Effector CD8-positive, alpha-beta T cell (primary cell): ENCODE measurements at regions not wholly inside any gene's neighbourhood (a gene's known extent, or its start where the extent isn't known, plus 50 kb on each side); places are given as distances from the start of the nearest gene placed in this dataset.

Experiments
- DNase-seq: peaks from one replicate; lab custom pipeline; 2025; lab: John Stamatoyannopoulos, UW

DNA sequence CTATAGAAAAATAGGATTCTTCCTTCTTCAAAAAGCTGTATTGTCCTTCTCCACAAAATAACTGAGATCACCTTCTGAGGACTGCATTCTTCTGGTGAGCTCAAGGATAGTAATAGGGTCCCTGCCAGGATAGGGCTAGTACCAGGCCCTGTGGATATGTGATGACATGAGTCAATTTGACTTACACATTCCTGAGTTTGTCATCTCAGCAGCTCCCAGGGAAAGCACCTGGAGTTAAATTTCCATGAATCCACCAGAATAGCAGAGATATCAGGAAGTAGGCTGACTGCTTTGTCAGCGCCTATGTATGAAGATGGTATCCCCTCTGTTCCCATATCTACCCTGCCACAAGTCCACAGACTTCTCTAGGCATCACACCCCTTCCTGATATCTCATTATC is 225.8 kb downstream of the PMP22 start:
- DNase-seq = no peak

GRCh38 chr17:15038656-15039055 is 226.5 kb downstream of the PMP22 start:
- DNase-seq = no peak

DNA sequence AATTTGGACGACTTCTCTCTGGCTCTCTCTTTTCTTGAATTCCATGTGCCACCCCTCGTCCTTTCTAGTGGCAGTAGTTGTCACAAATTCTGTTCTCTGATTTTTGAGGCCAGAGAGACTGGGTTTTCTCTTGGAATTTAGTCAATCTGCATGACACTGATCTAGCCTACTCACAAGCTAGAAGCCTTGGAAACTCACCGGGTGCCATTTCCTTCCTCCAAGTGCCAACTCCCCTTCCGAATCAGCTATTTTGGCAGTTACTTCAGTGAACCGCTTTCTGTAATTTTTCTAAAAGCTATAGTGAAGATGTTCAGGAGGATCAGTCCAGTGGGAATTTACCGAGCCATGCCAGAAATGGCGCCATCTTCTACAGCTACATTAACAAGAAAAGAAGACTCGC is 228.9 kb downstream of the PMP22 start:
- no peak for DNase-seq

- no peak for DNase-seq
Observed at GRCh38 chr17:15031975-15032374, 233.2 kb downstream of the PMP22 start.

DNA sequence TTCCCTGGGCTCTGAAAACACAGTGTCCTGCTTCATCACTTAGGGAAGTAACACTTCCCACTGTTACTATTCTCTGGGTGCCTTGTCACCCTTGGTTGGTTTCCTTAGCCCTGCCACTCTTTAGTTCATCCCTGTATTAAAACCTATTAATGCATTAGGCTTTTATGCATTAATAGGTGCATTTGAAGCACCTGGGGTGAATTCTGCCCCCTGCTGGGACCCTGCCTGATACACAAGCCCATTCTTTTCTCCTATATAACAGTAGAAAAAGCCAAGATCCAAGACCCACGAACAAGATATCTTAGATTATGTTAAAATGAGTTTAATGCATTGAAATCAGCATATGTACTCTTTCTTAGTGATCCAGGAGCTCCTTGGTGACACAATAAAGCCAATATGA is 235.7 kb downstream of the PMP22 start:
- DNase-seq = no peak

- no peak for DNase-seq
Observed at GRCh38 chr17:15027853-15028252, 237.3 kb downstream of the PMP22 start.

GRCh38 chr17:15026088-15026487 is 239.0 kb downstream of the PMP22 start:
- DNase-seq = no peak

GRCh38 chr17:15023589-15024336 is 241.4 kb downstream of the PMP22 start:
- no peak for DNase-seq

DNA sequence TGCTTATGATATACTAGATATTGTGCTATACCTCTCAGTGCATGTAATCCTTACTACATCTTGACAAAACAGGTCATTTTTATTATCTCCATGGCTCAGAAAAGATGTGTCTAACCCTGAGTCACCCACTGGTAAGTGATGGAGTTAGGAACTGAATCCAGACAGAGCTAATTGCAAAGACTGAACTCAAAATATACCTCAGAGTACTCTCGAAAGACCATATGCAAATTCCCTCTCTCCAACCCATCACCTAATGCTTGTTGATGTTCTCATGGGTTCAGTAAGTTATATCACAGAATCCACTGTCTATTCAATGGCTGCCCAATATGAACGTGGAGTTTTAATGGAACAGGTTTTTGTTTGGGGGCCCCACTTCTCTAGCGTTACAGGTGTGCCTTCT is 246.0 kb downstream of the PMP22 start:
- no peak for DNase-seq

DNA sequence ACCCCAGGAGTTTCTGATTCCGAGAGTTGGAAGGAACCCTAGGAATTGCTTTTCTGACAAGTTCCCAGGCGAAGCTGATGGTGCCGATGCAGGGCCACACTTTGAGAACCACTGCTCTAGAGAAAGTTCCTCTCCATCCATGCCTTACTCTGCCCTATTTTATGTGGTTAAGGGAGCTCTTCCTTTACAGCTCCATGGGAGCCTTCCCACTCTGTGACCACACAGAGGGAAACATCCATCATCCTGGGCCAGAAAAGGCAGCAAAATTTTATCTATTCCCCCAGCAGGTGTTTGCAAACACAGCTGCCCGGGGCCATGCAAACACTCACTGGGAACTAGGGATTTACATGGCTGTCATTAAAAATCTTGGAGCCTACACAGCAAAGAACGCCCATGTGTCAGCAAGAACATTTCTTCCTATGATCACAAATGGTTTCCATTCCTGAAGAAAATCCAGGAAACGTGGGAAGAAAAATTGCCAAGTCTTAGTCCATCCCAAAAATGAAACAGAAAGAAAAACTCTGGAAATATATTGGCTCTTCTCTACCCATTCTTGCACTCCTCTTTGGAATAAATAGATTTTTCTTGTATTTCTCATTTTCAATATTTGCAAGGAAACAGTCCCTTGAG is 252.7 kb downstream of the PMP22 start:
- no peak for DNase-seq

- no peak for DNase-seq
Observed at GRCh38 chr17:15009087-15009486, 256.0 kb downstream of the PMP22 start.

- no peak for DNase-seq
Observed at GRCh38 chr17:15007147-15007553, 258.0 kb downstream of the PMP22 start.

DNA sequence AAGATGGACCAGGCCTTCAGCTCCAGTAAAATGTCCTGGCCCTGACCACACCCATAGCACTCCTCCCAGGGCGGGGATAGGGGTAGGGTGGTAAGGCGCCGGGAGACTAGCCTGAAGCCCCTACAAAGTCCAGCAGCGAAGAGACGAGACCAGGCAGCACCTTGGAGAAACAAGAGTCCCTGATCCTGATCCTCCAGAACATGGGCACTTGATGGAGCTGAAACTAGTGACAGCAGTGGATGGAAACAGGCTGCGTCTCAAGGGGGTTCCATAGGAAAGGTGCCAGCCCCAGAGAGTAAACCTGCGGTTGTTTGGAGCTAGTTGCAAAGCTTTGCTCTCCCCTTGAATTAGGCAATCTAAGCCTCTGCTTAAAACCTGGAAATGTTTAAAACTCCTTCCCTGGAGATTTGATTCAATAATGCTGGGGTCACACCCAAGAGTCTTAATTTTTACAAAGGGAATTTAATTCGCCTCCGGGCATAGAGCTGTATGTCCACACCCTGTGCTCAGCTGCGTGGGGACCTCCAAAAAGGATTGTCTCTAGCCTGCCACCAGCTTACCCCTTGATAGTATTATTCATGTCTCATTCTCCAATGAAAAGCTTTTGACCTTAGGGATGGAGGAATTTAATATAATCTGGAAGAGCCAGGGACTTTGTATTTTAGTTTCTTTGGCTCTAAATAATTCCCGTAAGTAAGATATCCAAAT is 258.6 kb downstream of the PMP22 start:
- DNase-seq = no peak

DNA sequence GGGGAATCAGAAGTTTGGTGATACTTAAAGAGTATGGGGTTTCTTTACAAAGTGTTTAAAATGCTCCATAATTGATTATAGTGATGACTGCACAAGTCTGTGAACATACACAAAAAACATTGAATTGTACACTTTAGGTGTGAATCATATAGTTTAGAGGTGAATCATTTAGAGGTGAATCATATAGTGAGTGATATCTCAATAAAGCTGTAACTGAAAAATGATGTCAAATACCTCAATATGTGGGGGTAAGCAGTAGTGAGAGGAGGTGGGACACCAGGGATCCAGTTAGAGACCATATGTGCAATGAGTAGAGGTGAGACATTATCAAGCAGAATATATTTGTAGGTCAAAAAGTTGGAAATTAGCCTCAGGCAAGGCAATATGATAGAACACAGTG is 264.5 kb downstream of the PMP22 start:
- no peak for DNase-seq

DNA sequence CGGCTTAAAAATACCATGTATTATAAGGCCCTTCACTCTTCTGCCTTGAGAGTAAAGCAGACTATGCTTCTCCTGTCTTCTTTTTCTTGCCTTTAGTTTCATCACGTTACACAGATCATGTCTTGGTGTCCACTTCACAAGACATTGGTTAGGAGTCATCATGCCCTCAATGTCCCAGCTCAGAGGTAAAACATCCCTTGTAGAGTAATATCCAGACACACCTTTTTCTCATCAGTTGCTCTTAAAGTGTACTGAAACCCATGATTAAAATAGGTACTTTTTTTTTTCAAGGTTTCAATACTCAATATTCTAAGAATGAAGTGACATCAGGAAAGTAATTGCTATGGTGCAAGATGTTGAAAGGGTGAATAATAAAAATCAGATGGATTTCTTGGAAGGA is 267.8 kb downstream of the PMP22 start:
- no peak for DNase-seq

- no peak for DNase-seq
Observed at GRCh38 chr17:14986127-14986526, 279.0 kb downstream of the PMP22 start.

DNA sequence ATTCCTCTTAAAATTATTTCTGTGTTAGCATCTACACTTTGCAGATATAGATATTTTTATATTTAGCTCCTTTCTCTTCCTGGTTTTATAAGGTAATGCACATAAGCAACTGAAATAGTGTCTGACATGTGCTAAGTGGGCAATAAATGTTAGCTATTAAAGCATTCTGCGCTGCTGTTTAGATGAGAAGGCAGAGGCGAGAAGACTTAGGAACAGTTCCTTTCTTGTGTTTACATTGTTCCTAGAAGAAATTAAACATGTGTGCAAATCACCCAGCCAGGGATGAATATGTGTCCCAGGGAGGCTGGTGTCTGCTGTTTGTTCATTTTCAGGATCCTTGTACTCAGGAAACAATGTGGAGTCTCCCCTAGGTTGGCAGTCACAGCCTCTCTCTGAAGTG is 292.3 kb downstream of the PMP22 start:
- no peak for DNase-seq

DNA sequence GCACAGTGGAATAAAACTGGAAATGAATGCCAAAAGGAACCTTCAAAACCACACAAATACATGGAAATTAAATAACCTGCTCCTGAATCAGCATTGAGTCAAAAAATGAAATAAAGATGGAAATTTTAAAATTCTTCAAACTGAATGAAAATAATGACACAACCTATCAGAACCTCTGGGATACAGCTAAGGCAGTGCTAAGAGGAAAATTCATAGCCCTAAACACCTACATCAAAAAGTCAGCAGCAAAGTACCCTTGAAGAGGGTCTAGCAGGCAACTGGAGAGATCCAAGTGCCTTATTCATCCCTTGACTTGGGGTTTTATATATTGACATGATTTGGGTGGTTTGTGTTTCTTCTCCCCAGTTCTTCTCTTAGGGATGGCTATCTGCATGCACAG is 294.1 kb downstream of the PMP22 start:
- no peak for DNase-seq

- no peak for DNase-seq
Observed at GRCh38 chr17:14959106-14959648, 305.9 kb downstream of the PMP22 start.

DNA sequence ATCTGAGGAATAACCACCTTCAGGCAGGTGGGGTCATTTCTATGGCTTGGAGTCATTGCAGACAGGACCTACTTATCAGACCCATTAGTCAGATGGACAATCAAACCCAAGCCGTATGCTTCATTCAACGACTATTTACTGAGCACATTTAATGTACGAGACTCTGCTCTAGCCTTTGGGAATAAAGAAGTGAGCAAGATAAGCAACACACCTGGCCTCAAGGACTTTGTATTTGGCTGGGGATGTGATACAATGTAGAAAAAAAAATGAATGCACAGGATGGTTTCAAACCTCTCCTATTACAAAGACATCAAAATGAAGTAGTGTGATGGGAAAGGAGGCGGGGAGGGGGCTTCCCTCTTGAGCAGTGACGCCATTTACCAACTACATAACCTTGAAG is 311.7 kb downstream of the PMP22 start:
- DNase-seq = no peak

DNA sequence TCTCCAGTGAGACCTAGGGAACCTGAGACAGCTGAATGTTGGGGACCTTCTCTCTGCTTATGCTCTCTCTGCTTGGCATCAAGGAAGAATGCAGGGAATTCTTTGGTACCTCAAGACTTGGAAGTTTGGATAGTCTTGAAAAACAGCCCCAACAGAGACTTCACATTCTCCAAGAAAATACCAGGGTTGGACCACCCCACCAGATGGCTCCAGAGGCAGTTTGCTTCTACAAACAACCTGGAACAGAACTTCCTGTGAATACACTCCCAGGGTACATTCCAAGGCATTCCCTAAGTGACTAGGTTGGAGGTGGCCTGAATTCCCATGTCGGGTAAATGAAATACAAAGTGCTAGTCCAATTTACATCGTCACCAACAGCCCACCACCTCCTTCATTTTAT is 314.4 kb downstream of the PMP22 start:
- DNase-seq = no peak

DNA sequence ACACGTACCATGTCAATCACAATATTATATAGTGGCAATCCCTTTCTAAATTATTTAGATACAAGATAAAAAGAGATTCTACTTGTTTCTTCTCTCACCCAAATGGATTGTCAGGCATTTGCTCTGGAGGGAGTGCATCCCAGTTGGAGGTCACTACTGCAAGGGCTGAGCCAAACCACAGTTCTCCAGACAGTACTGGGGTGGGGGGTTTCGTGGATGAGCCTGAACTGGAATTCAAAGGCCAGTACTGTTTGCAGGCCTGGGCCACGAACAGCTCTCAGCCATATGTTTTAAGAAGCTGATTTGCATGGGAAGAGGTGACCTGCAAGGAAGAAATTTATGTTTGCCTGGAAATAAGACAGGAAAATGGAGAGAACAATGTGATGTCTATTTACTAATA is 314.9 kb downstream of the PMP22 start:
- DNase-seq = no peak

- no peak for DNase-seq
Observed at GRCh38 chr17:14947671-14948070, 317.5 kb downstream of the PMP22 start.
